AG04449 (cell line): ENCODE measurements at regions not wholly inside any gene's neighbourhood (a gene's known extent, or its start where the extent isn't known, plus 50 kb on each side); places are given as distances from the start of the nearest gene placed in this dataset.
"Not testable (repeated sequence)": the region's sequence is repeated elsewhere in the genome, so short reads cannot be mapped to it uniquely, and the experiment has no call there.

ENCODE experiments used
- CTCF ChIA-PET: fragments of 350-600 bp; formaldehyde crosslinking; extraction: SDS; loops from one replicate; lab custom pipeline; 2021; ENCODE audit warnings: antibody characterized with exemption; lab: Yijun Ruan, JAX
- POLR2A ChIA-PET: fragments of 400-600, 350-600 bp; formaldehyde crosslinking; extraction: SDS; loops from one replicate; lab custom pipeline; 2020; ENCODE audit warnings: antibody characterized with exemption, inconsistent platforms; lab: Yijun Ruan, JAX
- DNase-seq: peaks from one replicate; pipeline ENCODE4 v3.0.0-alpha.2; 2010; ENCODE audit warnings: low read depth, low spot score
- H3K4me3 ChIP-seq: 2 replicates; pipeline ENCODE4 v1.5.1; 2011; ENCODE audit warnings: low read depth, mild to moderate bottlenecking, control low read depth, low read length
- TF ChIP-seq, protein P1 (sequence below): IDR thresholded peaks from one replicate; pipeline ENCODE4 v1.5.1; 2011; ENCODE audit warnings: mild to moderate bottlenecking, moderate library complexity, low read length, control low read depth, inconsistent platforms; ENCODE audit not compliant: insufficient read depth; ENCODE audit errors: missing control alignments

DNA sequence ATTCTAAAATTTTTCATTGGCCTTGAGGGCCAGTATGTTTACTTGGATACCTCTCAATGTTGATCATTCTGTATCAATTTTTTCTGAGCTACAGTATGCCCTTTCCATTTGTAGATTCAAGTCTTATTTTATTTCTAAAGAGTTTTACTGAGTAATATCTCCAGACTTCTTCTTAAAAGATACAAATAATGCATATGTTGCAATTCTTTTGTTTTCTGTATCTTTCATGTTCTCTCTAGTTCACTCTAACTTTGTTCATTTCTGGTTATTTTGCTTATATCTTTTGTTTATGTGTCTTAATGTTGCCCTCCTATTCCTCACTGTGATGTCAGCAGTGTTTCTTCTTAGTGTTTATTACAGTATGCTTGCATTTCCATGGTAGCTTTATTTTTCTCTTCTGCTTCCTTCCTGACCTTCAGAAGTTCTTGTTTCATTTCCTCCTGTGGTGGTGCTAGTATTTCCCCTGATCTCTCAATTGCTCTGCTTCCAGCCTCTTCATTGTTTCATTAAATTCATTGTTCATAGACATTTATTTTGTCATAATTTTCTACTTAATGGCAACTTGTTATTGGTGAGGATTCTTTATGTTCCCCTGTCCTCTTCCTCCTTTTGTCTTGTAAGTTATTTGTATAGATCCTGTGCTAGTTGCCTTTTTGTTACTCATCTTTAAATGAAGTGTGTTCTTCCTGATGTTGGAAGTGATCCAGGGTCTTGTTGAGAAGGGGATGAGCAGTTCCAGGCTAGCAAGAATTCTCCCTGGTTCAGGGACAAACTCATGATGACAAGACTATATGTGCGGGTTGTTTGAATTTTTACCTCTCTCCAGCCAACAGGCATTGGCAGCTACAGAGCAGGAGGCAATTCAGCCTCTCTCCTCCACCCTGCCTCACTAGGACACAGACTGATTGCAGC is 160.8 kb downstream of the DEPDC1B start:
- CTCF ChIA-PET = no interaction called here
- no peak overlapping the region for H3K4me3 ChIP-seq
- POLR2A ChIA-PET = no interaction called here
- DNase-seq = no peak
- TF ChIP-seq, protein P1, sequence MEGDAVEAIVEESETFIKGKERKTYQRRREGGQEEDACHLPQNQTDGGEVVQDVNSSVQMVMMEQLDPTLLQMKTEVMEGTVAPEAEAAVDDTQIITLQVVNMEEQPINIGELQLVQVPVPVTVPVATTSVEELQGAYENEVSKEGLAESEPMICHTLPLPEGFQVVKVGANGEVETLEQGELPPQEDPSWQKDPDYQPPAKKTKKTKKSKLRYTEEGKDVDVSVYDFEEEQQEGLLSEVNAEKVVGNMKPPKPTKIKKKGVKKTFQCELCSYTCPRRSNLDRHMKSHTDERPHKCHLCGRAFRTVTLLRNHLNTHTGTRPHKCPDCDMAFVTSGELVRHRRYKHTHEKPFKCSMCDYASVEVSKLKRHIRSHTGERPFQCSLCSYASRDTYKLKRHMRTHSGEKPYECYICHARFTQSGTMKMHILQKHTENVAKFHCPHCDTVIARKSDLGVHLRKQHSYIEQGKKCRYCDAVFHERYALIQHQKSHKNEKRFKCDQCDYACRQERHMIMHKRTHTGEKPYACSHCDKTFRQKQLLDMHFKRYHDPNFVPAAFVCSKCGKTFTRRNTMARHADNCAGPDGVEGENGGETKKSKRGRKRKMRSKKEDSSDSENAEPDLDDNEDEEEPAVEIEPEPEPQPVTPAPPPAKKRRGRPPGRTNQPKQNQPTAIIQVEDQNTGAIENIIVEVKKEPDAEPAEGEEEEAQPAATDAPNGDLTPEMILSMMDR = no peak

DNA sequence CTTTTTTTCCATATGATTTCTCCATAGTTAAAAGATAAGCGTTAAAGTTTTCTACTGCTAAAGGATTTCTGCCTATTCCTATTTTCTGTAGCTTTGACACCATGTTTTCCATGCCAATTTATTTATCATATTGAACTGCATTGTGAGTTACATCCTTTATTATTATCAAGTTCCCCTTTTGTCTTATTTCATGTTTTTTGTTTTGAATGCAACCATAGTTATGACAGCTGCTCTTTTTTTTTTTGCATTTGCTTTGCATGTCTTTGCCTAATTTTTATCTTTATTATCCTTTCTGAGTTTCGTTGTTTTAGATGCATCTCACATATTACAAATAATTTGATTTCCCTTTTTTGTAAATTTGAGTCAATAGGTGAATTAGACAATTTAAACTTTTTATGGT is 161.5 kb downstream of the DEPDC1B start:
- ChIA-PET POLR2A (no interaction called here), CTCF (no interaction called here)
- no peak overlapping the region for H3K4me3 ChIP-seq
- TF ChIP-seq, protein P1 = no peak
- no peak for DNase-seq

DNA sequence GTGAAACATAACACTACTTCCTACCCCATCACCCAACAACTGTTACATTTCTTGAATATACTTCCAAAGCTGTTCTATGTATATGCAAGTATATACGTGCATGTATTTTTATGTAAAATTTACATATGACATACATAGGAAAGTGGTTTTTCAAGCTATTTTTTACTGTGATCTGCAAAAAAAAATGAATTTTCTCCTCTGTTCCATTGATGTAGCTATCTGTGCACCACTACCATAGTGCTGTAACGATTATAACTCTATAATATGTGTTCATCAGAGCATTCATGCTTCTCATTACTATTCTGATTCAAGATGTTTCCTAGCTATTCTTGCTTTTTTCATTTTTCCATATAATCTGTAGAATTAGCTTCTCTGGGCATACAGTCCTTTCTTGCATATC is 164.0 kb downstream of the DEPDC1B start:
- ChIA-PET CTCF (no interaction called here), POLR2A (no interaction called here)
- TF ChIP-seq, protein P1 = no peak
- H3K4me3 ChIP-seq = no peak overlapping the region
- no peak for DNase-seq

DNA sequence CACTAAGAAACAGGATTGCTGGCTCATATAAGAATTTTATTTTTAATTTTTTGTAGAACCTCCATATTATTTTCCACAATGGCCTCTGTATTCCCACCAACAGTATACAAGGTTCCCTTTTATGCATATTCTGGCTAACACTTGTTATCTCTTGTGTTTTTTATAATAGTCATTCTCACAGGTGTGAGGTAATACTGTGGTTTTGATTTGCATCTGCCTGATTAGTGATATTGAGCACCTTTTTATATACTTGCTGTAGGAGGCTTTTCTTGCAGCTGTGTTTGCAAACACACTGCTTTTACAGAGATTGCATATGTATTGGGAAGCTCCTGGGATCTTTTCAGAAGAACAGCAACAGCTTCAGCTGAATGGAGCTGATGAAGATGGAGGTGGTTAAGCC is 164.8 kb downstream of the DEPDC1B start:
- DNase-seq = no peak
- POLR2A ChIA-PET = no interaction called here
- no peak overlapping the region for H3K4me3 ChIP-seq
- CTCF ChIA-PET = no interaction called here
- TF ChIP-seq, protein P1 = no peak

DNA sequence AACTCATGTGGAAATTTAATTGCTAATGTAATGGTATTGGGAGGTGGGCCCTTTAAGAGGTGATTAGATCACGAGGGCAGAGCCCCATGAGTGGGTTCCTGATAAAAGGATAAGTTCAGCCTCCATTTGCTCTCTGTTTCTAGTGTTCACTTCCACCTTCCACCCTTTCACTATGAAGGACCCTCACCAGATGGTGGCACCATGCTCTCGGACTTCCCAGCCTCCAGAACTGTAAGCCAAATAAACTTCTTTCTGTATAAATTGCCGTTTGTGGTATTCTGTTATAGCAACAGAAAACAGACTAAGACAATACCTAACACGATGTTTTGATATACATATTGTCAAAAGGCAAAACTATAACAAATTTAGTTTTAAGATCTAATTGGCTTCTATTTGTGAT is 166.2 kb downstream of the DEPDC1B start:
- ChIA-PET POLR2A (no interaction called here), CTCF (no interaction called here)
- H3K4me3 ChIP-seq = no peak overlapping the region
- DNase-seq = no peak
- TF ChIP-seq, protein P1 = no peak

DNA sequence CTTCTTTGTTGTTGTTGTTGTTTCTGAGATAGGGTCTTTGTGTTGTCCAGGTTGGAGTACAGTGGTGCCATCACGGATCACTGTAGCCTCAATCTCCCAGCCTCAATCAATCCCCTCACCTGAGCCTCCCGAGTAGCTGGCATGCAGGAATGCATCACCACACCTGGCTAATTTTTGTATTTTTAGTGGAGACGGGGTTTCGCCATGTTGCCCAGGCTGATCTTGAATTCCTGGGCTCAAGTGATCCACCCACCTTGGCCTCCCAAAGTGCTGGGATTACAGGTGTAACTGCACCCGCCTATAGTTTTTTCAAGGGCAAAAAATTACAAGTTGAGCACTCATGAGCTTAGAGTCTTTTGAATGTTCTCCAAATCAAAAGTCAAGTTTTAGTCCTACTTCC is 167.2 kb downstream of the DEPDC1B start:
- DNase-seq, H3K4me3 ChIP-seq, CTCF ChIA-PET, POLR2A ChIA-PET: not testable (repeated sequence)

DNA sequence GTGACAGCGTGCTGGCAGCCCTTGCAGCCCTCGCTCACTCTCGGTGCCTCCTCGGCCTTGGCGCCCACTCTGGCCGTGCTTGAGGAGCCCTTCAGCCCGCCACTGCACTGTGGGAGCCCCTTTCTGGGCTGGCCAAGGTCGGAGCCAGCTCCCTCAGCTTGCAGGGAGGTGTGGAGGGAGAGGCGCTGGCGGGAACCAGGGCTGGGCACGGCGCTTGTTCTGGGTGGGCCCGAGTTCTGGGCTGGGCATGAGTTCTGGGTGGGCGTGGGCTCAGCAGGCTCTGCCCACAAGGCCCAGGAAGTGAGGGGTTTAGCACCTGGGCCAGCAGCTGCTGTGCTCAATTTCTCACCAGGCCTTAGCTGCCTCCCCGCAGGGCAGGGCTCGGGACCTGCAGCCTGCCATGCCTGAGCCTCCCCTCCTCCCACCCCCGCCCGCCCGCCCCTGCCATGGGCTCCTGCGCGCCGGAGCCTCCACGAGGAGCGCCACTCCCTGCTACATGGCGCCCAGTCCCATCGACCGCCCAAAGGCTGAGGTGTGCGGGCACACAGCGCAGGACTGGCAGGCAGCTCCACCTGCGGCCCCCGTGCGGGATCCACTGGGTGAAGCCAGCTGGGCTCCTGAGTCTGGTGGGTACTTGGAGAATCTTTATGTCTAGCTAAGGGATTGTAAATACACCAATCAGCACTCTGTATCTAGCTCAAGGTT is 169.7 kb downstream of the DEPDC1B start:
- H3K4me3 ChIP-seq, DNase-seq, CTCF ChIA-PET, POLR2A ChIA-PET: not testable (repeated sequence)
